Endodermal cell (in vitro differentiated cells): ENCODE measurements at regions not wholly inside any gene's neighbourhood (a gene's known extent, or its start where the extent isn't known, plus 50 kb on each side); places are given as distances from the start of the nearest gene placed in this dataset.

Source experiments
- DNase-seq: peaks from one replicate; pipeline ENCODE4 v3.0.0-alpha.2; 2017
- H3K27ac ChIP-seq: 2 replicates; pipeline ENCODE4 v1.5.1; 2013; ENCODE audit warnings: mild to moderate bottlenecking, low read depth, low read length, moderate library complexity
- H3K27me3 ChIP-seq: 2 replicates; pipeline ENCODE4 v1.6.1; 2013; ENCODE audit warnings: mild to moderate bottlenecking, low read length, moderate library complexity; ENCODE audit not compliant: insufficient read depth, control insufficient read depth, poor library complexity, severe bottlenecking
- H3K36me3 ChIP-seq: 2 replicates; pipeline ENCODE4 v1.7.0; 2013; ENCODE audit warnings: mild to moderate bottlenecking, low read length, moderate library complexity; ENCODE audit not compliant: control insufficient read depth, insufficient read depth
- H3K4me1 ChIP-seq: one replicate; pipeline ENCODE4 v1.7.0; 2013; ENCODE audit warnings: low read length; ENCODE audit not compliant: control insufficient read depth, insufficient read depth
- H3K4me3 ChIP-seq: 2 replicates; pipeline ENCODE4 v1.5.1; 2013; ENCODE audit warnings: mild to moderate bottlenecking, low read length, moderate library complexity
- H3K9ac ChIP-seq: 2 replicates; pipeline ENCODE4 v1.6.1; 2013; ENCODE audit warnings: mild to moderate bottlenecking, low read length, moderate library complexity; ENCODE audit not compliant: poor library complexity, severe bottlenecking; ENCODE audit errors: extremely low read depth
- H3K9me3 ChIP-seq: 2 replicates; pipeline ENCODE4 v1.6.1; 2013; ENCODE audit warnings: mild to moderate bottlenecking, low read length, moderate library complexity; ENCODE audit not compliant: control insufficient read depth
- H3K27ac Mint-ChIP-seq: 2 replicates; pipeline ENCODE4 v1.8.0; 2020; ENCODE audit warnings: mixed read lengths
- H3K27me3 Mint-ChIP-seq: 2 replicates; pipeline ENCODE4 v1.8.0; 2021; ENCODE audit warnings: mild to moderate bottlenecking, mixed read lengths; ENCODE audit not compliant: insufficient read depth
- H3K36me3 Mint-ChIP-seq: 2 replicates; pipeline ENCODE4 v1.8.0; 2020; ENCODE audit warnings: low read depth, mixed read lengths
- H3K4me1 Mint-ChIP-seq: 2 replicates; pipeline ENCODE4 v1.8.0; 2020; ENCODE audit warnings: mixed read lengths
- H3K4me3 Mint-ChIP-seq: 2 replicates; pipeline ENCODE4 v1.8.0; 2020; ENCODE audit warnings: mild to moderate bottlenecking, moderate library complexity, mixed read lengths
- H3K9me3 Mint-ChIP-seq: 2 replicates; pipeline ENCODE4 v1.8.0; 2020; ENCODE audit warnings: mild to moderate bottlenecking, mixed read lengths
- WGBS, 2 experiments: methylation state at CpG; one replicate each; pipeline versions ENCODE4 v1.1.5 to v1.1.7; 2013; ENCODE audit warnings: missing lambda C conversion rate in 2 of 2, mixed read lengths in 1 of 2; ENCODE audit not compliant: insufficient coverage in 1 of 2, insufficient read length in 1 of 2; 5-methylcytosine and 5-hydroxymethylcytosine counted together
- TF ChIP-seq, protein P1 (sequence below): fragments of 200-600 bp; sonication (generic); conservative IDR thresholded peaks from 2 replicates; pipeline ENCODE4 v1.5.0; 2021; ENCODE audit warnings: antibody characterized with exemption, mild to moderate bottlenecking

GRCh38 chr7:155188357-155188756, 109.3 kb upstream of the INSIG1 start:
- no peak for DNase-seq
- H3K4me1 Mint-ChIP-seq: no peaks in the 10 kb centered on the region
- peaks cover 4% of the 10 kb centered on the region for H3K27me3 ChIP-seq
- 79 to 86% methylated on average over 2 of the region's 2 CpGs for WGBS, 2 experiments
- TF ChIP-seq, protein P1, sequence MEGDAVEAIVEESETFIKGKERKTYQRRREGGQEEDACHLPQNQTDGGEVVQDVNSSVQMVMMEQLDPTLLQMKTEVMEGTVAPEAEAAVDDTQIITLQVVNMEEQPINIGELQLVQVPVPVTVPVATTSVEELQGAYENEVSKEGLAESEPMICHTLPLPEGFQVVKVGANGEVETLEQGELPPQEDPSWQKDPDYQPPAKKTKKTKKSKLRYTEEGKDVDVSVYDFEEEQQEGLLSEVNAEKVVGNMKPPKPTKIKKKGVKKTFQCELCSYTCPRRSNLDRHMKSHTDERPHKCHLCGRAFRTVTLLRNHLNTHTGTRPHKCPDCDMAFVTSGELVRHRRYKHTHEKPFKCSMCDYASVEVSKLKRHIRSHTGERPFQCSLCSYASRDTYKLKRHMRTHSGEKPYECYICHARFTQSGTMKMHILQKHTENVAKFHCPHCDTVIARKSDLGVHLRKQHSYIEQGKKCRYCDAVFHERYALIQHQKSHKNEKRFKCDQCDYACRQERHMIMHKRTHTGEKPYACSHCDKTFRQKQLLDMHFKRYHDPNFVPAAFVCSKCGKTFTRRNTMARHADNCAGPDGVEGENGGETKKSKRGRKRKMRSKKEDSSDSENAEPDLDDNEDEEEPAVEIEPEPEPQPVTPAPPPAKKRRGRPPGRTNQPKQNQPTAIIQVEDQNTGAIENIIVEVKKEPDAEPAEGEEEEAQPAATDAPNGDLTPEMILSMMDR: no peak
- H3K4me3 Mint-ChIP-seq: no peak overlapping the region
- H3K4me1 ChIP-seq: no peaks in the 10 kb centered on the region
- H3K9ac ChIP-seq: no peak overlapping the region
- peaks cover 3% of the 10 kb centered on the region for H3K36me3 Mint-ChIP-seq
- H3K9me3 ChIP-seq: peaks cover 26% of the 10 kb centered on the region
- H3K27me3 Mint-ChIP-seq: peaks cover 32% of the 10 kb centered on the region
- H3K27ac Mint-ChIP-seq: no peak overlapping the region
- no peak overlapping the region for H3K4me3 ChIP-seq
- no peaks in the 10 kb centered on the region for H3K36me3 ChIP-seq
- no peak overlapping the region for H3K27ac ChIP-seq
- peaks cover 49% of the 10 kb centered on the region for H3K9me3 Mint-ChIP-seq

GRCh38 chr7:155188821-155189581, 108.7 kb upstream of the INSIG1 start:
- peaks cover 27% of the 10 kb centered on the region for H3K27me3 Mint-ChIP-seq
- Histone ChIP-seq H3K9me3 (peaks cover 22% of the 10 kb centered on the region), H3K4me1 (no peaks in the 10 kb centered on the region), H3K9ac (no peak overlapping the region), H3K36me3 (no peaks in the 10 kb centered on the region), H3K4me3 (no peak overlapping the region), H3K27ac (no peak overlapping the region), H3K27me3 (peaks cover 2% of the 10 kb centered on the region)
- peaks cover 42% of the 10 kb centered on the region for H3K9me3 Mint-ChIP-seq
- H3K4me1 Mint-ChIP-seq: no peaks in the 10 kb centered on the region
- TF ChIP-seq, protein P1: no peak
- DNase-seq: no peak
- 87 to 91% methylated on average over 10 to 13 of the region's 13 CpGs for WGBS, 2 experiments
- peaks cover 3% of the 10 kb centered on the region for H3K36me3 Mint-ChIP-seq
- H3K27ac Mint-ChIP-seq: no peak overlapping the region
- no peak overlapping the region for H3K4me3 Mint-ChIP-seq

GRCh38 chr7:155189590-155189989, 108.1 kb upstream of the INSIG1 start:
- Histone ChIP-seq H3K36me3 (no peaks in the 10 kb centered on the region), H3K27ac (no peak overlapping the region), H3K4me3 (no peak overlapping the region), H3K9me3 (peaks cover 17% of the 10 kb centered on the region), H3K27me3 (no peaks in the 10 kb centered on the region), H3K9ac (no peak overlapping the region), H3K4me1 (no peaks in the 10 kb centered on the region)
- H3K4me1 Mint-ChIP-seq: peaks cover 2% of the 10 kb centered on the region
- WGBS, 2 experiments: 83 to 85% methylated on average over 13 of the region's 13 CpGs
- H3K9me3 Mint-ChIP-seq: peaks cover 36% of the 10 kb centered on the region
- no peak overlapping the region for H3K4me3 Mint-ChIP-seq
- peaks cover 3% of the 10 kb centered on the region for H3K36me3 Mint-ChIP-seq
- no peak for DNase-seq
- H3K27ac Mint-ChIP-seq: no peak overlapping the region
- peaks cover 27% of the 10 kb centered on the region for H3K27me3 Mint-ChIP-seq
- TF ChIP-seq, protein P1: no peak
